Natural killer cell (primary cell): ENCODE measurements at regions not wholly inside any gene's neighbourhood (a gene's known extent, or its start where the extent isn't known, plus 50 kb on each side); places are given as distances from the start of the nearest gene placed in this dataset.

Experiments used
- ATAC-seq, 3 donors: fragments of 150-1000 bp in 2 of 3; fragments of 200-7000 bp in 1 of 3; cut with Tn5 transposase; 1 replicate in 1 of 3; 2 replicates in 2 of 3; pipeline ENCODE4 v1.10.0; 2021; ENCODE audit warnings: mild to moderate bottlenecking in 2 of 3, moderate library complexity in 2 of 3
- DNase-seq, 2 donors: peaks; one replicate each; pipeline versions ENCODE4 v3.0.0 to v3.0.0-alpha.2; 2013 to 2021; ENCODE audit warnings: mixed read lengths in 1 of 2
- H3K27ac ChIP-seq: one replicate; pipeline ENCODE4 v1.5.1; 2013; ENCODE audit warnings: mild to moderate bottlenecking, low read length
- H3K27me3 ChIP-seq: one replicate; pipeline ENCODE4 v1.6.1; 2013; ENCODE audit warnings: low read length; ENCODE audit not compliant: control insufficient read depth, insufficient read depth
- H3K36me3 ChIP-seq: one replicate; pipeline ENCODE4 v1.6.1; 2013; ENCODE audit warnings: low read length; ENCODE audit not compliant: control insufficient read depth, insufficient read depth
- H3K4me1 ChIP-seq: one replicate; pipeline ENCODE4 v1.6.1; 2013; ENCODE audit warnings: low read length; ENCODE audit not compliant: control insufficient read depth, insufficient read depth
- H3K4me3 ChIP-seq: one replicate; pipeline ENCODE4 v1.5.1; 2013; ENCODE audit warnings: low read length
- H3K9me3 ChIP-seq: one replicate; pipeline ENCODE4 v1.6.1; 2013; ENCODE audit warnings: low read length; ENCODE audit not compliant: control insufficient read depth, insufficient read depth
- H3K27ac Mint-ChIP-seq, 2 donors: one replicate each; pipeline ENCODE4 v1.8.0; 2022; ENCODE audit warnings: mild to moderate bottlenecking in 2 of 2, mixed read lengths in 2 of 2, moderate library complexity in 1 of 2
- H3K27me3 Mint-ChIP-seq, 2 donors: one replicate each; pipeline ENCODE4 v1.8.0; 2022; ENCODE audit warnings: low read depth in 2 of 2, mixed read lengths in 2 of 2
- H3K36me3 Mint-ChIP-seq: one replicate; pipeline ENCODE4 v1.8.0; 2022; ENCODE audit warnings: mixed read lengths
- H3K4me1 Mint-ChIP-seq, 2 donors: one replicate each; pipeline ENCODE4 v1.8.0; 2022; ENCODE audit warnings: mixed read lengths in 2 of 2
- H3K4me3 Mint-ChIP-seq: one replicate; pipeline ENCODE4 v1.8.0; 2022; ENCODE audit warnings: mild to moderate bottlenecking, moderate library complexity, mixed read lengths
- H3K9me3 Mint-ChIP-seq, 2 donors: one replicate each; pipeline ENCODE4 v1.8.0; 2022; ENCODE audit warnings: mixed read lengths in 2 of 2
- CTCF ChIP-seq: fragments of 200-600 bp; IDR thresholded peaks from one replicate; pipeline ENCODE4 v1.8.0; 2022; ENCODE audit warnings: antibody characterized with exemption
- WGBS: methylation state at CpG from one replicate; pipeline ENCODE4 v1.1.7; 2013; ENCODE audit warnings: missing lambda C conversion rate; ENCODE audit not compliant: insufficient coverage; 5-methylcytosine and 5-hydroxymethylcytosine counted together
- intact Hi-C: fragments of 100-400 bp; cut with micrococcal nuclease; formaldehyde crosslinking; loops from one replicate; pipeline ENCODE4 v1.14.2; 2022

- no peak overlapping the region for H3K27ac ChIP-seq
- no peaks in the 10 kb centered on the region for H3K27me3 ChIP-seq
- H3K27ac Mint-ChIP-seq = no peak overlapping the region
- H3K4me3 Mint-ChIP-seq = no peak overlapping the region
- no peak for TF ChIP-seq CTCF
- H3K9me3 ChIP-seq = no peaks in the 10 kb centered on the region
- H3K4me3 ChIP-seq = no peak overlapping the region
- intact Hi-C loops = no loop called here
- no peaks in the 10 kb centered on the region for H3K9me3 Mint-ChIP-seq
- ATAC-seq (no peak), DNase-seq (no peak)
- peaks cover 2 to 3% of the 10 kb centered on the region in 2 donors for H3K27me3 Mint-ChIP-seq
- H3K36me3 Mint-ChIP-seq = no peaks in the 10 kb centered on the region
- no peaks in the 10 kb centered on the region for H3K4me1 Mint-ChIP-seq
- WGBS = 55% methylated on average over 2 of the region's 3 CpGs
- H3K36me3 ChIP-seq = no peaks in the 10 kb centered on the region
- no peaks in the 10 kb centered on the region for H3K4me1 ChIP-seq
Observed at GRCh38 chr4:100651499-100652175, 133.8 kb upstream of the EMCN start.

GRCh38 chr4:100649417-100649816 lies 131.6 kb upstream of the EMCN start:
- H3K4me3 Mint-ChIP-seq = no peak overlapping the region
- intact Hi-C loops = no loop called here

DNA sequence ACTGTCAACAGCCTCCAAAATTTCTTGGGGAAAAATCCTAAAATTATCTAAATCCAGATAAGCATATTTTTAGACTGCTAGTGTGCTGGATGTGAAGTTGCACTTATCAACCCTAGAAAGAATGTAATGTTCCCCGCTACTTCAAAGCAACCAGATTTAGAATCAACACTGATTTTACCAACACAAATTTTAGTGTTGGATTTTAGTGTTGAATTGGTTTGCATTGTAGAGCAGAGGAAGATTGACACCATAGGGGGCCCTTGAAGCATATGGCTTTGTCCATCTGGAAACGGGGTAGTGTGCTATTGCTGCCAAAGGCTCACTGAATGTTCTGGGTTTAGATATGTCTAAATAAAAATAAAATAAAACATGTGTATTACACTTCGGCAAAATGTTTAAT lies 126.3 kb upstream of the EMCN start:
- Histone ChIP-seq H3K27me3 (no peaks in the 10 kb centered on the region), H3K9me3 (no peaks in the 10 kb centered on the region), H3K36me3 (no peaks in the 10 kb centered on the region), H3K27ac (no peak overlapping the region), H3K4me3 (no peak overlapping the region), H3K4me1 (no peaks in the 10 kb centered on the region)
- no peak overlapping the region for H3K27ac Mint-ChIP-seq
- intact Hi-C loops = no loop called here
- TF ChIP-seq CTCF = no peak
- 100% methylated on average over 1 of the region's 3 CpGs for WGBS
- no peaks in the 10 kb centered on the region for H3K36me3 Mint-ChIP-seq
- DNase-seq = no peak
- ATAC-seq = no peak
- no peaks in the 10 kb centered on the region for H3K9me3 Mint-ChIP-seq
- H3K4me1 Mint-ChIP-seq = no peaks in the 10 kb centered on the region
- H3K4me3 Mint-ChIP-seq = no peak overlapping the region
- H3K27me3 Mint-ChIP-seq = peaks cover 0 to 6% of the 10 kb centered on the region in 2 donors

More at GRCh38 chr4:100649417-100649816, 131.6 kb upstream of the EMCN start:
- no peaks in the 10 kb centered on the region for H3K27me3 ChIP-seq
- H3K4me1 ChIP-seq = no peaks in the 10 kb centered on the region
- H3K36me3 ChIP-seq = no peaks in the 10 kb centered on the region
- ATAC-seq (no peak), DNase-seq (no peak)
- H3K36me3 Mint-ChIP-seq = no peaks in the 10 kb centered on the region
- H3K4me3 ChIP-seq = no peak overlapping the region
- no peak overlapping the region for H3K27ac ChIP-seq
- no peaks in the 10 kb centered on the region for H3K4me1 Mint-ChIP-seq
- no peak for TF ChIP-seq CTCF
- no peak overlapping the region for H3K27ac Mint-ChIP-seq
- H3K9me3 ChIP-seq = no peaks in the 10 kb centered on the region
- WGBS = no CpG with 5 or more reads among the region's 1 CpG
- peaks cover 3 to 6% of the 10 kb centered on the region in 2 donors for H3K27me3 Mint-ChIP-seq
- no peaks in the 10 kb centered on the region for H3K9me3 Mint-ChIP-seq

DNA sequence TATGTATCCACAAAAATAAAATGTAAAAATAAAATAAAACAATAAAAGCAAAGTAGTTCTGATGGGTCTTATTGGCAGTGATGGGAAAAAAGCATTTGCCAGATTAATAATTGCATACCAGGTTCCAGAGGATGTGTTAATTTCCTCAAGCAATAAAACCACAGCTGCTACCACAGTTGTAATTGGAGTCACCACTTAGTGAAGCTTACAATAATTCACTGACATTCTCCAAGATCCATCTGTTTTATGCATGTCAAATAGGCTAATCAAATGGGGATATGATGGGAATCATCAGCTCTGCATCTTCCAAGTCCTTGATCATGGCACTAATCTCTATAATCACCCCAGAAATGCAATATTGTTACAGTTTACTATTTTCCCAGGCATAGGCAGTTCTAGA lies 123.5 kb upstream of the EMCN start:
- Mint-ChIP-seq H3K9me3 (peaks cover 2 to 5% of the 10 kb centered on the region in 2 donors), H3K36me3 (no peaks in the 10 kb centered on the region), H3K4me1 (no peaks in the 10 kb centered on the region), H3K27ac (no peak overlapping the region), H3K4me3 (no peak overlapping the region), H3K27me3 (peaks cover 3 to 4% of the 10 kb centered on the region in 2 donors)
- Histone ChIP-seq H3K4me3 (no peak overlapping the region), H3K4me1 (no peaks in the 10 kb centered on the region), H3K36me3 (no peaks in the 10 kb centered on the region), H3K27ac (no peak overlapping the region), H3K27me3 (no peaks in the 10 kb centered on the region), H3K9me3 (no peaks in the 10 kb centered on the region)
- ATAC-seq (no peak), DNase-seq (no peak)
- intact Hi-C loops = no loop called here
- TF ChIP-seq CTCF = no peak
